Mucosa of descending colon (tissue), 3 donors: ENCODE measurements at regions not wholly inside any gene's neighbourhood (a gene's known extent, or its start where the extent isn't known, plus 50 kb on each side); places are given as distances from the start of the nearest gene placed in this dataset.

Source experiments
- ATAC-seq: fragments of 200-7000 bp; cut with Tn5 transposase; one replicate; pipeline ENCODE4 v1.9.1; 2020; ENCODE audit warnings: mild to moderate bottlenecking, moderate library complexity
- DNase-seq, 3 donors: peaks; one replicate each; pipeline ENCODE4 v3.0.0-alpha.2; 2020
- H3K36me3 ChIP-seq: fragments of 200-600 bp; one replicate; pipeline ENCODE4 v1.8.0; 2021; ENCODE audit warnings: low read depth, mild to moderate bottlenecking
- H3K4me1 ChIP-seq: fragments of 200-600 bp; one replicate; pipeline ENCODE4 v1.8.0; 2021; ENCODE audit warnings: low read depth, mild to moderate bottlenecking
- H3K4me3 ChIP-seq: fragments of 200-600 bp; one replicate; pipeline ENCODE4 v1.8.0; 2021; ENCODE audit warnings: mild to moderate bottlenecking
- H3K9me3 ChIP-seq: fragments of 200-600 bp; one replicate; pipeline ENCODE4 v1.8.0; 2021; ENCODE audit warnings: mild to moderate bottlenecking
- CTCF ChIP-seq: fragments of 200-600 bp; IDR thresholded peaks from one replicate; pipeline ENCODE4 v1.8.0; 2022; ENCODE audit warnings: antibody characterized with exemption, mild to moderate bottlenecking
- intact Hi-C, 2 donors: fragments of 100-400 bp; cut with DNase I in 1 of 2; cut with micrococcal nuclease in 1 of 2; formaldehyde crosslinking; loops; one replicate each; pipeline versions ENCODE4 v1.11.0 to v1.11.1; 2022; cut with DNase I, micrococcal nuclease
- donor health status: DM: no; HTN: no; CAD: no; lungs with moderate emphysema.
- donor health status: DM: no; HTN: no; CAD: no.
- donor health status: DM: no; HTN: yes; CAD: no.

- no peak for TF ChIP-seq CTCF
Measured at GRCh38 chr2:173773076-173773475, 192.1 kb downstream of the SP3 start.

GRCh38 chr2:173775440-173775839 lies 189.7 kb downstream of the SP3 start:
- no peak for DNase-seq
- Histone ChIP-seq H3K36me3 (no peaks in the 10 kb centered on the region), H3K4me3 (no peak overlapping the region), H3K9me3 (no peaks in the 10 kb centered on the region), H3K4me1 (no peaks in the 10 kb centered on the region)
- no peak for TF ChIP-seq CTCF
- ATAC-seq = no peak
- intact Hi-C loops = no loop called here

More at GRCh38 chr2:173773076-173773475, 192.1 kb downstream of the SP3 start:
- no peaks in the 10 kb centered on the region for H3K36me3 ChIP-seq
- H3K4me3 ChIP-seq = no peak overlapping the region
- intact Hi-C loops = no loop called here
- ATAC-seq (no peak), DNase-seq (no peak)
- no peaks in the 10 kb centered on the region for H3K4me1 ChIP-seq
- no peaks in the 10 kb centered on the region for H3K9me3 ChIP-seq

- Histone ChIP-seq H3K4me1 (no peaks in the 10 kb centered on the region), H3K4me3 (no peak overlapping the region), H3K9me3 (no peaks in the 10 kb centered on the region), H3K36me3 (no peaks in the 10 kb centered on the region)
- ATAC-seq (no peak), DNase-seq (no peak)
- intact Hi-C loops = no loop called here
- no peak for TF ChIP-seq CTCF
Measured at GRCh38 chr2:173782681-173783080, 182.5 kb downstream of the SP3 start.

GRCh38 chr2:173783382-173783781 lies 181.8 kb downstream of the SP3 start:
- no peaks in the 10 kb centered on the region for H3K4me1 ChIP-seq
- intact Hi-C loops = no loop called here
- DNase-seq = no peak

GRCh38 chr2:173785813-173786212 lies 179.4 kb downstream of the SP3 start:
- no peaks in the 10 kb centered on the region for H3K36me3 ChIP-seq
- no peak for ATAC-seq
- intact Hi-C loops = no loop called here
- H3K9me3 ChIP-seq = no peaks in the 10 kb centered on the region
- no peaks in the 10 kb centered on the region for H3K4me1 ChIP-seq
- DNase-seq = no peak
- no peak overlapping the region for H3K4me3 ChIP-seq
- no peak for TF ChIP-seq CTCF

More at GRCh38 chr2:173783382-173783781, 181.8 kb downstream of the SP3 start:
- no peak for ATAC-seq
- Histone ChIP-seq H3K36me3 (no peaks in the 10 kb centered on the region), H3K4me3 (no peak overlapping the region), H3K9me3 (no peaks in the 10 kb centered on the region)
- TF ChIP-seq CTCF = no peak

- no peak for TF ChIP-seq CTCF
Measured at GRCh38 chr2:173791502-173791901, 173.7 kb downstream of the SP3 start.

More at GRCh38 chr2:173791502-173791901, 173.7 kb downstream of the SP3 start:
- H3K4me3 ChIP-seq = no peak overlapping the region
- no peaks in the 10 kb centered on the region for H3K36me3 ChIP-seq
- intact Hi-C loops = no loop called here
- H3K4me1 ChIP-seq = no peaks in the 10 kb centered on the region
- no peaks in the 10 kb centered on the region for H3K9me3 ChIP-seq
- no peak for ATAC-seq
- DNase-seq = no peak
